Neural crest cell (in vitro differentiated cells): ENCODE measurements at regions not wholly inside any gene's neighbourhood (a gene's known extent, or its start where the extent isn't known, plus 50 kb on each side); places are given as distances from the start of the nearest gene placed in this dataset.

Experiments used
- DNase-seq: peaks from one replicate; pipeline ENCODE4 v3.0.0; 2021; ENCODE audit warnings: low read depth, mixed read lengths, low spot score
- H3K27ac Mint-ChIP-seq: one replicate; pipeline ENCODE4 v1.8.0; 2021; ENCODE audit warnings: mild to moderate bottlenecking, mixed read lengths; ENCODE audit not compliant: unreplicated experiment
- H3K27me3 Mint-ChIP-seq: 2 replicates; pipeline ENCODE4 v1.8.0; 2021; ENCODE audit warnings: low read depth, mild to moderate bottlenecking, mixed read lengths
- H3K36me3 Mint-ChIP-seq: 2 replicates; pipeline ENCODE4 v1.8.0; 2021; ENCODE audit warnings: low read depth, mild to moderate bottlenecking, mixed read lengths
- H3K4me1 Mint-ChIP-seq: 2 replicates; pipeline ENCODE4 v1.8.0; 2021; ENCODE audit warnings: mixed read lengths
- H3K4me3 Mint-ChIP-seq: one replicate; pipeline ENCODE4 v1.8.0; 2021; ENCODE audit warnings: mild to moderate bottlenecking, mixed read lengths
- H3K9me3 Mint-ChIP-seq: 2 replicates; pipeline ENCODE4 v1.8.0; 2021; ENCODE audit warnings: mixed read lengths
- TF ChIP-seq, protein P1 (sequence below): fragments of 200-600 bp; sonication (generic); conservative IDR thresholded peaks from 2 replicates; pipeline ENCODE4 v1.5.0; 2021; ENCODE audit warnings: antibody characterized with exemption, mild to moderate bottlenecking

GRCh38 chr6:63478734-63479133 lies 93.5 kb upstream of the LOC128125822 start:
- no peaks in the 10 kb centered on the region for H3K9me3 Mint-ChIP-seq
- H3K4me3 Mint-ChIP-seq = no peak overlapping the region
- no peak for DNase-seq
- TF ChIP-seq, protein P1, sequence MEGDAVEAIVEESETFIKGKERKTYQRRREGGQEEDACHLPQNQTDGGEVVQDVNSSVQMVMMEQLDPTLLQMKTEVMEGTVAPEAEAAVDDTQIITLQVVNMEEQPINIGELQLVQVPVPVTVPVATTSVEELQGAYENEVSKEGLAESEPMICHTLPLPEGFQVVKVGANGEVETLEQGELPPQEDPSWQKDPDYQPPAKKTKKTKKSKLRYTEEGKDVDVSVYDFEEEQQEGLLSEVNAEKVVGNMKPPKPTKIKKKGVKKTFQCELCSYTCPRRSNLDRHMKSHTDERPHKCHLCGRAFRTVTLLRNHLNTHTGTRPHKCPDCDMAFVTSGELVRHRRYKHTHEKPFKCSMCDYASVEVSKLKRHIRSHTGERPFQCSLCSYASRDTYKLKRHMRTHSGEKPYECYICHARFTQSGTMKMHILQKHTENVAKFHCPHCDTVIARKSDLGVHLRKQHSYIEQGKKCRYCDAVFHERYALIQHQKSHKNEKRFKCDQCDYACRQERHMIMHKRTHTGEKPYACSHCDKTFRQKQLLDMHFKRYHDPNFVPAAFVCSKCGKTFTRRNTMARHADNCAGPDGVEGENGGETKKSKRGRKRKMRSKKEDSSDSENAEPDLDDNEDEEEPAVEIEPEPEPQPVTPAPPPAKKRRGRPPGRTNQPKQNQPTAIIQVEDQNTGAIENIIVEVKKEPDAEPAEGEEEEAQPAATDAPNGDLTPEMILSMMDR = no peak
- H3K27ac Mint-ChIP-seq = no peak overlapping the region
- H3K36me3 Mint-ChIP-seq = no peaks in the 10 kb centered on the region
- no peaks in the 10 kb centered on the region for H3K27me3 Mint-ChIP-seq
- peaks cover 6% of the 10 kb centered on the region for H3K4me1 Mint-ChIP-seq

- H3K9me3 Mint-ChIP-seq = no peaks in the 10 kb centered on the region
- no peaks in the 10 kb centered on the region for H3K4me1 Mint-ChIP-seq
- DNase-seq = no peak
- no peaks in the 10 kb centered on the region for H3K27me3 Mint-ChIP-seq
- H3K4me3 Mint-ChIP-seq = no peak overlapping the region
- TF ChIP-seq, protein P1 = no peak
- no peaks in the 10 kb centered on the region for H3K36me3 Mint-ChIP-seq
- H3K27ac Mint-ChIP-seq = no peak overlapping the region
Measured at GRCh38 chr6:63486196-63486595, 86.1 kb upstream of the LOC128125822 start.

DNA sequence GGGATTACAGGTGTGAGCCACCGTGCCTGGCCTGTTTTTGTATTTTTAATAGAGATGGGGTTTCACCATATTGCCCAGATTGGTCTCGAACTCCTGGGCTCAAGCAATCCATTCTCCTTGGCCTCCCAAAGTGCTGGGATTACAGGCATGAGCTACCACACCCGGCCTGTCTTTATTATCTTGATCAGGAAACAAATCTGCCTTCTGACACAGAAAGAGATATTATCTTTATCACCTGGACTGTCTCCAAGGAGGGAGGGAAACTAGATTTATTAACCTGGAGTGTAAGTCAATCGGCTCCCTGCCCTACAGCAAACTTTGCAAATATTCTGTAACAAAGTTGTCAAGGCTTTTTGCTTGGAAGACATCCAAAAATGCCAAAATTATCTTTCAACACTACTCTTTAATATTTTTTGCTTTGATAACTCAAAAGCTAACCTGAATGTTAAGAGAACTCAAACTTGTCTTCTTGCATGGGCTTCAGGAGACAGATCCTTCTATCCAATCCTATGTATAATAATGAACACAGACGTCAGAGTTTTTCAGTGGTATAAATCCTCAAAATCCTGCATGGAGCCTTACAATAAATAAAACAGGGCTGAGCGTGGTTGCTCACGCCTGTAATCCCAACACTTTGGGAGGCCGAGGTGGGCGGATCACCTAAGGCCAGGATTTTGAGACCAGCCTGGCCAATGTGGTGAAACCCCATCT lies 85.0 kb upstream of the LOC128125822 start:
- Mint-ChIP-seq H3K4me3 (no peak overlapping the region), H3K36me3 (no peaks in the 10 kb centered on the region), H3K27me3 (no peaks in the 10 kb centered on the region), H3K4me1 (no peaks in the 10 kb centered on the region), H3K27ac (no peak overlapping the region), H3K9me3 (no peaks in the 10 kb centered on the region)
- TF ChIP-seq, protein P1 = no peak
- no peak for DNase-seq

- H3K27ac Mint-ChIP-seq = no peak overlapping the region
- H3K4me3 Mint-ChIP-seq = no peak overlapping the region
- H3K27me3 Mint-ChIP-seq = no peaks in the 10 kb centered on the region
- H3K36me3 Mint-ChIP-seq = no peaks in the 10 kb centered on the region
- no peaks in the 10 kb centered on the region for H3K4me1 Mint-ChIP-seq
- no peak for DNase-seq
- TF ChIP-seq, protein P1 = no peak
- no peaks in the 10 kb centered on the region for H3K9me3 Mint-ChIP-seq
Measured at GRCh38 chr6:63491119-63491518, 81.2 kb upstream of the LOC128125822 start.

- no peak for DNase-seq
- no peaks in the 10 kb centered on the region for H3K27me3 Mint-ChIP-seq
- H3K36me3 Mint-ChIP-seq = no peaks in the 10 kb centered on the region
- H3K4me1 Mint-ChIP-seq = no peaks in the 10 kb centered on the region
- TF ChIP-seq, protein P1 = no peak
- no peaks in the 10 kb centered on the region for H3K9me3 Mint-ChIP-seq
- no peak overlapping the region for H3K27ac Mint-ChIP-seq
- H3K4me3 Mint-ChIP-seq = no peak overlapping the region
Measured at GRCh38 chr6:63492476-63492875, 79.8 kb upstream of the LOC128125822 start.
